BJ (cell line): ENCODE measurements at regions not wholly inside any gene's neighbourhood (a gene's known extent, or its start where the extent isn't known, plus 50 kb on each side); places are given as distances from the start of the nearest gene placed in this dataset.

Experiments used
- CTCF ChIA-PET: fragments of 350-600 bp; formaldehyde crosslinking; extraction: SDS; loops from one replicate; lab custom pipeline; 2021; ENCODE audit warnings: antibody characterized with exemption, inconsistent platforms; lab: Yijun Ruan, JAX
- POLR2A ChIA-PET: fragments of 300-600 bp; sonication (Branson Sonifier 250); formaldehyde crosslinking; extraction: SDS; loops from one replicate; lab custom pipeline; 2021; ENCODE audit warnings: antibody characterized with exemption; lab: Charles Lee
- DNase-seq: peaks from one replicate; pipeline ENCODE4 v3.0.0-alpha.2; 2011; ENCODE audit warnings: low read depth
- H3K27me3 ChIP-seq: 2 replicates; pipeline ENCODE4 v1.6.0; 2011; ENCODE audit warnings: low read length; ENCODE audit not compliant: control insufficient read depth, insufficient read depth
- H3K36me3 ChIP-seq: 2 replicates; pipeline ENCODE4 v1.5.1; 2011; ENCODE audit warnings: low read length; ENCODE audit not compliant: control insufficient read depth, insufficient read depth
- H3K4me3 ChIP-seq: 2 replicates; pipeline ENCODE4 v1.5.1; 2011; ENCODE audit warnings: low read depth, mild to moderate bottlenecking, control low read depth, low read length
- CTCF ChIP-seq: IDR thresholded peaks from 2 replicates; pipeline ENCODE4 v1.5.1; 2011; ENCODE audit warnings: low read depth, mild to moderate bottlenecking, control low read depth, inconsistent platforms, low read length, moderate library complexity; ENCODE audit not compliant: insufficient read depth

GRCh38 chr6:163915131-163915530, 500.6 kb downstream of the QKI start:
- POLR2A ChIA-PET = no interaction called here
- H3K27me3 ChIP-seq = no peaks in the 10 kb centered on the region; the same call in 1 of the 2 replicates
- TF ChIP-seq CTCF = no peak
- H3K4me3 ChIP-seq = no peak overlapping the region
- H3K36me3 ChIP-seq = no peaks in the 10 kb centered on the region
- no peak for DNase-seq
- CTCF ChIA-PET = no interaction called here

GRCh38 chr6:163913045-163913444, 498.5 kb downstream of the QKI start:
- Histone ChIP-seq H3K27me3 (no peaks in the 10 kb centered on the region; the same call in 1 of the 2 replicates), H3K4me3 (no peak overlapping the region), H3K36me3 (no peaks in the 10 kb centered on the region)
- TF ChIP-seq CTCF = no peak
- ChIA-PET POLR2A (no interaction called here), CTCF (interaction anchor here (1.1 kb wide), 1 partner anchor 21 kb away, joined by 3 read pairs; no protein-coding TSS in a partner anchor)
- DNase-seq = no peak

- no peaks in the 10 kb centered on the region for H3K36me3 ChIP-seq
- no peak for DNase-seq
- no peak for TF ChIP-seq CTCF
- CTCF ChIA-PET = no interaction called here
- no peak overlapping the region for H3K4me3 ChIP-seq
- no peaks in the 10 kb centered on the region for H3K27me3 ChIP-seq
- POLR2A ChIA-PET = no interaction called here
Observed at GRCh38 chr6:163906006-163906710, 491.6 kb downstream of the QKI start.

GRCh38 chr6:163904186-163904585, 489.7 kb downstream of the QKI start:
- no peak for TF ChIP-seq CTCF
- Histone ChIP-seq H3K4me3 (no peak overlapping the region), H3K27me3 (no peaks in the 10 kb centered on the region), H3K36me3 (no peaks in the 10 kb centered on the region)
- POLR2A ChIA-PET = no interaction called here
- no peak for DNase-seq
- CTCF ChIA-PET = no interaction called here

GRCh38 chr6:163903541-163903940, 489.0 kb downstream of the QKI start:
- no peaks in the 10 kb centered on the region for H3K27me3 ChIP-seq
- no peak for DNase-seq
- ChIA-PET POLR2A (no interaction called here), CTCF (no interaction called here)
- no peak for TF ChIP-seq CTCF
- no peak overlapping the region for H3K4me3 ChIP-seq
- no peaks in the 10 kb centered on the region for H3K36me3 ChIP-seq
